HG02943 (cell line): ENCODE measurements at regions not wholly inside any gene's neighbourhood (a gene's known extent, or its start where the extent isn't known, plus 50 kb on each side); places are given as distances from the start of the nearest gene placed in this dataset.
"Not testable (repeated sequence)": the region's sequence is repeated elsewhere in the genome, so short reads cannot be mapped to it uniquely, and the experiment has no call there.

Experiments
- ATAC-seq: cut with Tn5 transposase; IDR thresholded peaks from one replicate; pipeline ENCODE4 v1.9.1; 2021; ENCODE audit warnings: mild to moderate bottlenecking, low read depth, moderate library complexity; ENCODE audit not compliant: unreplicated experiment

- ATAC-seq, result no peak
Observed at GRCh38 chr1:170369417-170369816, 162.5 kb upstream of the GORAB start.

- no peak for ATAC-seq
Observed at GRCh38 chr1:170370087-170370486, 161.9 kb upstream of the GORAB start.

GRCh38 chr1:170375082-170375723, 156.8 kb upstream of the GORAB start:
- no peak for ATAC-seq

GRCh38 chr1:170376801-170377385, 155.1 kb upstream of the GORAB start:
- ATAC-seq, result no peak

DNA sequence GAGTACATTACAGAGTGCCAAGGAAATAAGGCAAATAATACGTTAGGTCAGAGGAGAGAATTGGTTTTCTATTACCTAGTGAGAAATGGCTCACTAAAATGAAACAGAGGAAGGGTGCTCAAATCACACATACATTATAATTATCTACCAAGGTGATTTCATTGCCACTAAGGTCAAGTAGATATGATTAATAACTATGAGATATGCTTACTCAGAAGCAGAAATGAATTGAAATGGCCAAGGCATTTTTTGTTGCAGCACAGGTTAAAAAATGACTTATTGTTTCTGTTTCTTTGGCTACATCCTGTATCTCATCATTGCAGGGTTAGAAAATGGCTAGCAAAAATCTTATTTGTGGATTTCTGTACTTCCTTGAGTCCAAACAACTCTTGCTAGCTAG, 154.5 kb upstream of the GORAB start:
- peak; percentile 74 for ATAC-seq

- ATAC-seq, result no peak
Observed at GRCh38 chr1:170377896-170378634, 153.9 kb upstream of the GORAB start.

DNA sequence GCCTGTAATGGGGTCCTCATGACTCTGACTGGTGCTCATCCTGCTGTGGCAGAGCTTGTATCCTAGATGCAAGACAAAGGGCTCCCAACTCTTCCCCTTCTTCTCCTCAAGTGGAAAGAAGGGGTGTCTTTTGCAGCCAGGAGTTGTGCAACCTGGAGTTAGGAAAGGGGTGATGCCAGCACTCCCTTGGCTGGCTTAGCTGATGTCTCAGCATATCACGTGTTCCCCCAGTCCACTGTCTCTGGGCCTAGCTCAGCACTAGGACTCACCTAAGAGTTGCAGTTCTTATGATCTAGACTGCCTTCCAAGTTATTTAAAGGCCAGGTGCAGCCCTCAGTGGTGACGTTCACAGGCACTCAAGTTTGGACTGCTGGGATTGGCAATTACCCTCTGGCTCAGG, 146.2 kb upstream of the GORAB start:
- ATAC-seq, result no peak

DNA sequence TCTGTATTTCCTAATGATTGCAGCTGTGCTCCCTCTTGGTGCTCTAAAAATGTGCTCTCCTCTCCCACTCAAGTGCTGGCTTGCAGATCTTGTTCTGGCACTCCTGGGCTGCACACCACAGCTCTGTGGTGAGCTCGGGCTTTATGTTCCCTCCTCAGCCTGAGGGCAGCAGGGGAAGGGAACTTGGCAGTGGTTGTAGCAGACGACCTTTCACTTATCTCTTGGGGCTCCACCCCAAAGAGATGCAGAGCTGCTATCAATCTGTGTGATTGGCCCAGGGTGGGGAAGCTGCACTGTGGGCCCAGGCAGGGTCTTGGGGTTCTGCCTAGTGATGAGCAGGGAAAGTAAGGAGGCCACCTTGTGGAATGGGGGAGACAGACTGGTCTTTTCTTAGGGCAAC, 143.5 kb upstream of the GORAB start:
- ATAC-seq, result no peak

DNA sequence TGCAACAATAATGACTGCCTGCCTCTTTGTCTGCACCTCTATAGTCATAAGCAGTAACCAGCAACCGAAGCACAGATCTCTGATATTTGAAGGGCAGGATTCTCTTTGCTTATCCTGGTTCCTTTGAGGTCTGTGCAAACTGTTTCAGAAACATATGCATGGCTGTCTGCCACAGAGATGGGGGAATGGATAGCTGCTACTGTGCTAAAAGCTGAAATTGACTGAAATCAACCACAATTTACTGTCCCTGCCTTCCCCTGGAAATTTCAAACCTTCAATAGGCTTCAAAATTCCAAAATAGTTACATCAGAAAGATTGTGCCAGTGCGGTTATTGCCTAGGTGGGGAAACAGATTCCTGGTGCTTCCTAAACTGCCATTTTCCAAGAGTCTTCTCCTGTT, 136.8 kb upstream of the GORAB start:
- ATAC-seq, result no peak

DNA sequence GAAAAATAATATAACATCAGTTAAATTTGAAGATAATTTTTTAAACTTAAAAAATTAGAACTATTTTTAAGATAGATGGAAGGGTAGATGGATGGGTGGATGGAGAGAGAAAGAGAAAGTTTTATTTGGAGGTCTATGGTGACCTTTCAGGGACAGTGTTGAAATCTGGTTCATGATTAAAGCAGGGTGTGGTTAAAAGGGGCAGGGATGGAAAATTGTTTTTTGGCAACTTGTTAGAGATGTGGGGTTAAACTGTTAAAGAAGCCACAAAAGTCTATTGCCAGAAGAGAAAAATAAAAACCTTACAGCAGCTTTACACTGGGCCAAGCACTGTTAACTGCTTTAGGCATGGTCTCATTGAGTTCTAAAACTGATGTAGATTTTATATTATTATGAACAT, 134.9 kb upstream of the GORAB start:
- no peak for ATAC-seq

- no peak for ATAC-seq
Observed at GRCh38 chr1:170402476-170403311, 129.3 kb upstream of the GORAB start.

- no peak for ATAC-seq
Observed at GRCh38 chr1:170407138-170407537, 124.8 kb upstream of the GORAB start.

DNA sequence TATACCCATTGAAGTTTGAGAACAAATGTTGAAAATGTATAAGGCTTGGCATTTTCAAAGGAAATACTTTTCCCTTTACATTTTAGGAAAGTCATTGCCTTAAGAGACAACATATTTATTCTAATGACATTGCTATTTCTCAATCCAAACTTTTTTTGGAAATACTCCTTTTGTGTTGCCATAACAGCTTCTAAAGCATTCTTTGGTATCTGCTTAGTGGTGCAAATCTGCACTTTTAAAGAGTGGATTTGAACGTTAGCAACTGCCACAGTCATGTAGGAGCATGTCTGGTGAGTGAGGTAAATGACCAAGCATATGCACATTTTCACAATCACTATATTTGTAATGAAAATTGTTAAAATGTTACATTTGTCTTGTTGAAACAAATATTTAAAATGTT, 124.4 kb upstream of the GORAB start:
- ATAC-seq, result no peak

DNA sequence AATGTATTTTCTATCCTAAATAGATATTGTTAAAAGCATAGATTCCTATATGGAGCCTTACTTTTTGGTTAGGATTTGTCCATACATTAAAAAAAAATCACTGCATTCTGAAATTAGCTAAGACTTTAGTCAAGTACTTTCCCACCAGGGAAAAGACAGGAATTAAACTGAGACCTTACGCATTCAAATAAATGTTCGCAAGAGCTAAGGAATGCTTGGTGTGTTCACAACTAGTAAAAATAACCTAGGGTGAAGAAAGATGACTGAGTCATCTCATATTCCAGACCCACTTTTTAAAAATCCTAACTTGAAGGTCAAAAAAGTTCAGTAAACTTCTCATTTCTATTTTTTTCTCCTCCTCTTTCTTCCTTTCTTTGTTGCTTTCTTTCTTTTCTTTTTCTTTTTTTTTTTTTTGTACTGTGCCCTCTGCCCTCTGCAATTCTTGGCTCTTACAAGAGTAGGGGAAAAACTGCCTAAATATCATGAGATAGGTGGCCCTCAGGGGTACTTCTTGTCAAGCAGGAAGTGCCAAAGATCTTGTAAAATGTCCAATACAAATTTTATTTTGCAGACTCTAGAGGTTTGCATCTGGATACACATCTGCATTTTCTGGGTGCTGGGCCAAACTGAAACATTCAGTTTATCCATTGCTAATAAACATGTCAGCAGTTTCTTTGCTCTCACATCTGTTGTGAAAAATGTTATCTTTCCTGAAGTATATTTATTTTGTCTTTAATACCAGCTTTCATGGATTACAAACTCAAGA, 121.4 kb upstream of the GORAB start:
- ATAC-seq, result no peak

DNA sequence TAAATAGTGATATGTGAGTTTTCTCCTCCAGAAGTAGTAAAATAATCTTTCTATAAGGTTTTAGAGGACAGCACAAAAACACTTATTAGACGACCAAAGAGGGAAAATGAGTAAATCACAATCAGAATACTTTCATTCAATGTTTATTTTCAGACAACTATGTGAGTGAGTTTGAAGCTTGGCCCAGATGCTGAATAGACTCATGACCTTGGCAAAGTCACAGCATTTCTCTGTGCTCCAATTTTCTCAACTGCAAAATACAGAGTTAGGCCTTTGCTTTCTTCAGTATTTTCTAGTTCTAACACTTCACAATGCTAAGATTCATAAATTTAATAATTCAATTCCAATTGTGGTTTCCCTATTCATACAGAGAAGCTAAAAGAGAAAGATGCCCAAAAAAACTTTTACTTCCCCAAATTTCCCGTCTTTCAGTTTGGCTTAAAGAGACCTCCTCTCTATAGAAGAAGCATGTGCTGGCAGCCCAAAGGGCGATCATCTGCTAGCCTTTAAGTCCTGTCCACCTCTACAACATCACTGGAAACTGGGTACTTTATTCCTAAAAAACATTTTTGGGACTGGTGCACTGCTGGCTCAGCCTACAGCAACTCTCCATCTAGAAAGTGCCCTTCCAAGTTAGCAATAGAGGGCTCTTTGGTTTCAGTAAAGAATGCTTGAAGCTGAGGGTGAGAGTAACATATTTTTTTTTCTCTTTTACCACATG, 116.8 kb upstream of the GORAB start:
- ATAC-seq, result no peak

GRCh38 chr1:170415710-170416372, 116.1 kb upstream of the GORAB start:
- ATAC-seq, result no peak

DNA sequence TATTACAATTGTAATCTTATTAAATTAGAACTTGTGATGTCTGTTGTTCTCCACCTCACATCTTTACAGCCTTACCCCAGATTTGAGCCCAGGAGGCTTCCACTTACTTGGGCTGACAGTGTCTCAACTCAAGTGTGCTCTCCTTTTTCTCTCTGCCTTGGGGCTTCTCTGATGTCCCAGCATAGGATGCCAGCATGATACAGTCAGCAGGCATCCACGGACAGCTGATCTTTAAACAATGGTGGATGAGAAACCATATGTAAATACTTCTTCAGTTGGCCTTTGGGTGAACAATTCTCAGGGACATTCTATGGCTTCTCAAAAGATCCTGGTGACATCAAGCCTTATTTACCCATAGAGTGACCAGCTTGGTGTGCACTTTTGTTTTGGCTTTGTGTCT, 107.6 kb upstream of the GORAB start:
- ATAC-seq, result no peak

DNA sequence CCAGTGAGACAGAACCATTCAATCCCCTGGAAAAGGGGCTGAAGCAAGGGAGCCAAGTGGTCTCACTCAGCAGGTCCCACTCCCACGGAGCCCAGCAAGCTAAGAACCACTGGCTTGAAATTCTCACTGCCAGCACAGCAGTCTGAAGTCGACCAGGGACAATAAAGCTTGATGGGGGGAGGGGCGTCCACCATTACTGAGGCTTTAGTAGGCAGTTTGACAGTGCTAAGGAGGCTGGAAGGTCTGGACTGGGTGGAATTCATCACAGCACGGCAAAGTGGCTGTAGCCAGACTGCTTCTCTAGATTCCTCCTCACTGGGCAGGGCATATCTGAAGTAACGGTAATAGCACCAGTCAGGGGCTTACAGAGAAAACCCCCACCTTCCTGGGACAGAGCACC, 105.4 kb upstream of the GORAB start:
- ATAC-seq, result no peak

DNA sequence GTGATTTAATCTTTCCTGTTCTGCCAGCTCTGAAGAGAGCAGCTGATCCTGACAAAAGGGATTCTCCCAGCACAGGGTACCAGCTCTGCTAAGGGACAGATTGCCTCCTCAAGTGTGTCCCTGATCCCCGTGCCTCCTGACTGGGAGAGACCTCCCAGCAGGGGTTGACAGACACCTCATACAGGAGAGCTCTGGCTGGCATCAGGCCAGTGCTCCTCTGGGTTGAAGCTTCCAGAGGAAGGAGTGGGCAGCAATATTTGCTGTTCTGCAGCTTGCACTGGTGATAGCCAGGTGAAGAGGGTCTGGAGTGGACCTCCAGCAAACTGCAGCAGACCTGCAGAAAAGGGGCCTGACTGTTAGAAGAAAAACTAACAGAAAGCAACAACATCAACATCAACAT, 105.0 kb upstream of the GORAB start:
- not testable (repeated sequence) for ATAC-seq
